ENCODE measurements at regions not wholly inside any gene's neighbourhood (a gene's known extent, or its start where the extent isn't known, plus 50 kb on each side); places are given as distances from the start of the nearest gene placed in this dataset.

DNA sequence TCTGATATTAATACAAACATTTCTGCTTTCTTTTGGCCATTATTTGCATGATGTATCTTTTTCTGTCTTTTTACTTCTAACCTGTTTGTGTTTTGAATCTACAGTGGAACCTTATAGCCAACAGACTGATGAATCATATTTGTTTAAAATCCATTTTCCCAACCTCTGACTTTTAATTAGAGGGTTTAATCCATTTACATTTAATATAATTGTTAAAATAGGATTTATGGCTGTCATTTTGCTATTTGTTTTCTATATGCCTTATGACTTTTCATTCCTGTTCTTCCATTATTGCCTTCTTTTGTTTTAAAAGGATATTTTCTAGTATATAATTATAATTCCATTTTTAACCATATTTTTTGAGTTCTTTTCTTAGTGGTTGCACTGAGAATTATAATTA lies 286.1 kb downstream of the ZNF621 start:
- TF ChIP-seq CTCF (IDR thresholded peaks at IDR 0.05) (no peak), POLR2A (IDR thresholded peaks at IDR 0.05) (no peak)

Data from heart left ventricle (tissue), 13 donors.